NT2/D1 (cell line): ENCODE measurements at regions not wholly inside any gene's neighbourhood (a gene's known extent, or its start where the extent isn't known, plus 50 kb on each side); places are given as distances from the start of the nearest gene placed in this dataset.

Experiments used
- DNase-seq: peaks from one replicate; pipeline ENCODE4 v3.0.0-alpha.2; 2011; ENCODE audit warnings: low read depth, low spot score
- H3K27me3 ChIP-seq: 2 replicates; pipeline ENCODE4 v1.6.0; 2011; ENCODE audit warnings: mild to moderate bottlenecking; ENCODE audit not compliant: insufficient read length, insufficient read depth
- H3K36me3 ChIP-seq: 2 replicates; pipeline ENCODE4 v1.6.1; 2011; ENCODE audit warnings: mild to moderate bottlenecking, low read length, mixed read lengths; ENCODE audit not compliant: insufficient read depth, insufficient read length
- H3K4me1 ChIP-seq: 2 replicates; pipeline ENCODE4 v1.5.1; 2011; ENCODE audit not compliant: insufficient read depth, insufficient read length
- H3K4me3 ChIP-seq: 2 replicates; pipeline ENCODE4 v1.5.1; 2011; ENCODE audit warnings: low read depth; ENCODE audit not compliant: insufficient read length
- H3K9ac ChIP-seq: 2 replicates; pipeline ENCODE4 v1.6.0; 2011; ENCODE audit warnings: low read depth; ENCODE audit not compliant: insufficient read length
- H3K9me3 ChIP-seq: 2 replicates; pipeline ENCODE4 v1.5.1; 2011; ENCODE audit warnings: mild to moderate bottlenecking, low read length; ENCODE audit not compliant: insufficient read depth
- SUZ12 ChIP-seq: IDR thresholded peaks from 2 replicates; pipeline ENCODE4 v1.6.1; 2011; ENCODE audit not compliant: insufficient read length, insufficient read depth; ENCODE audit errors: extremely low read depth
- YY1 ChIP-seq: IDR thresholded peaks from 2 replicates; pipeline ENCODE4 v1.6.1; 2011; ENCODE audit not compliant: insufficient read length, insufficient read depth
- ZNF274 ChIP-seq: IDR thresholded peaks from 2 replicates; pipeline ENCODE4 v1.6.1; 2011; ENCODE audit warnings: mild to moderate bottlenecking, low read depth, low read length

DNA sequence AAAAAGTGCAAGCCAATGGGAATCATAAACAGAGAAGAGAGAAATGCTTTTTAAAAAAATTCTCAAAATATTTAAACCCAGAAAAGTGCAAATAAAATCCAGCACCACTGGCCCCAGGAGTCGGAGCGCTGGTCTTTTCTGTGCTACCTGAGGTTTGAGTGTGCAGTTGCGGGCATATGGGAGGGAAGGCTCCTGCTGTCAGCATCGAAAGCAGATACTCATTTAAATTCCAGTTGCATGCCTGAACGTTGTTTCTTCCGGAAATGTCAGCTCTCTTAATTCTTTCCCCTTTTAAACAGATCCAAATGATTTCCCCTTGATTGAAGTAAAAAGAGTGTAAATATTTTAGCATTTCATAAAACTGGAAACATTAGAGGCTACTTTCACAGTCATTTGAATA is 240.5 kb upstream of the GPR26 start:
- H3K4me3 ChIP-seq = no peak overlapping the region
- no peaks in the 10 kb centered on the region for H3K4me1 ChIP-seq
- no peak for DNase-seq
- no peaks in the 10 kb centered on the region for H3K36me3 ChIP-seq
- no peaks in the 10 kb centered on the region for H3K9me3 ChIP-seq
- H3K9ac ChIP-seq = no peak overlapping the region
- no peak for TF ChIP-seq SUZ12
- no peak for TF ChIP-seq ZNF274
- TF ChIP-seq YY1 = no peak
- H3K27me3 ChIP-seq = no peaks in the 10 kb centered on the region

DNA sequence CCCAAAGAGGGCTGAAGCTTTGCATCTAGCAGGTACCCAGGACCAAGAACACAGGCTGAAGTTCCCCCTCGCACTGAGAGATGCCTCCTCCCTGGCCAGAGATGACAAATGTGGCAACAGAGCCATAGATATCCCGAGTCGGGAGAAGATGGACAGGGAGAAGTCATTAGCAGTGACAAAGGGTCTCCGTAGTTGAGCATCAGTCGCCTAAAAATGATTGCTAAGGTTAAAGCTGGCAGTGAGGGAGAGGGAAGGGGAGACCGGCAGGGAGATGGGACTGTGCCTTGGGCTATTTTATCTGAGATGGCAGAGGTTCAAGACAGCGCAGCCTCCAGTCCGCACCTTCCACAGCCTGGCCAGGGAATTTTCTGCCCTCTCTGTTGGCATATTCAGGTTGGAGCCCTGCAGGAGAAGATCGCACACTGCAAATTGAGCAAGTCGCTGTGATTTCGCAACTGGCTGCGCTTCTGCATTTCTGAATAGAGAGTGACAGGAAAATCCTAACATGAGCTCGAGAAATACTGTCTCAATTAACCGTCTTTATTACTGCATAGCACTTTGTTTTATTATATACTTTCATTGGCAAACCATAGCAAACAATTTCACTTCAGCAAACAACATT is 238.9 kb upstream of the GPR26 start:
- no peak for DNase-seq
- Histone ChIP-seq H3K9ac (no peak overlapping the region), H3K27me3 (no peaks in the 10 kb centered on the region)

DNA sequence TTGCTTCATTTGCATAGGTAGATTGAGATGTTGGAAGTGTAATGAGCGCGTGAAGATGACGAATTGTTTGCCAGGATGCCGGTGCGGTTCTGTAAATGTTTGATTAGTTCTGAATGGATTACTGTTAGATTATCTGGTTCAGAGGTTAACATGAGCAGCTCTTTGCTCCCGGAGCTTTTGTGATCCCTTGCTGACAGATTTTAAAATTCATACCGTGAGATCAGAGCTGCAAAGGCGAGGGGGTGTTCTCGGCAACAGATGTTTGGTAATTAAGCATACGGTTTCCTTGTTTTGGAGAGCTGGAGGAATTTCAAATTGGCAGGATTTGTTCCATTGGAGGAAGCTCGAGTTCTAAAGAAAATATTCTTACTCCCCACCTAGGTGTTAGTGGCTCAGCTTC is 237.8 kb upstream of the GPR26 start:
- Histone ChIP-seq H3K9me3 (no peaks in the 10 kb centered on the region), H3K36me3 (no peaks in the 10 kb centered on the region), H3K4me3 (no peak overlapping the region), H3K4me1 (no peaks in the 10 kb centered on the region), H3K27me3 (no peaks in the 10 kb centered on the region), H3K9ac (no peak overlapping the region)
- no peak for DNase-seq
- TF ChIP-seq YY1 (no peak), ZNF274 (no peak), SUZ12 (no peak)

More for the DNA sequence above, 238.9 kb upstream of the GPR26 start:
- no peaks in the 10 kb centered on the region for H3K9me3 ChIP-seq
- no peaks in the 10 kb centered on the region for H3K36me3 ChIP-seq
- no peaks in the 10 kb centered on the region for H3K4me1 ChIP-seq
- TF ChIP-seq ZNF274 (no peak), YY1 (no peak), SUZ12 (no peak)
- no peak overlapping the region for H3K4me3 ChIP-seq

DNA sequence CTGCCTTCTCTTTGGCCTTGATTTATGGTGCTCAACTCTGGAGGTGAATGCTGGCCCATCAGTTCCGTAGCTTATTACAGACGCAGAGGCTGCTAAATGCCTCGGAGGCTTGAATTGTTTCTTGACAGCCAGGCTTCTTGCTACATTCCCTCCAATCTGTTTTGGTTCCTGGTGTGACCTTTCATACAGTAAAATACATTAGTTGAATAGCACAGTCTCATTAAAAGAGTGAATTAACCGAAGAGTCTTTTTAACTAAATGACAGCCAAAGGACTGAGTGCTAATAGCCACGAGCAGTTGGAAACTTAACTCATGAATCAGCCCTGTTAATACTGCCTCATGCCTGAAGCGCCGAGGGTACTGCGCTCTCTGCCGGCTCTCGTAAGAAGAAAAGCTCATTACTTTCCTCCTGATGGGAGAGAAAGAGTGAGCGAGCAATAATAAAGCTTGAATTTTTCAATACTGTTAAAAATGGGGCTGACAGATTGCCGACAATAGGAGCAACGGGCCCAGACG is 236.4 kb upstream of the GPR26 start:
- H3K27me3 ChIP-seq = no peaks in the 10 kb centered on the region
- TF ChIP-seq YY1 (no peak), SUZ12 (no peak), ZNF274 (no peak)

DNA sequence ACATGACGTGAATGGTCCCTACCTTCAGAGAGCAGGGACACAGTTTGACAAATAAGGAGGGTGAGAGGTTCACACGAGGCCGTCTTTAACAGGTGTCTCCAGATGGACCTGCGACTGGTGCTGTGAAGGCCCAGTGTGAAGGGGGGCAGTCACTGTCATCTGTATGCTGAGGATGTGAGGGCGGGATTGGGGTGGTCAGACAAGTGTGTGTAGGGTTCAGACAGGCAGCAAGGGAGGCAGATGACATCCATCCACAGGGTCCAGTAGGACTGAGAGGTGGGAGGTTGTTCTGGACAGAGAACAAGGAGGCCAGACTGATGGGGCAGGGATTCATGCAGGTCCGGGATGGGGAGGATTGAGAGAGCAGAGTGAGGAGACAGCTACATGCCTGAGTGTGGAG is 232.6 kb upstream of the GPR26 start:
- Histone ChIP-seq H3K9ac (no peak overlapping the region), H3K4me1 (no peaks in the 10 kb centered on the region), H3K4me3 (no peak overlapping the region), H3K36me3 (no peaks in the 10 kb centered on the region), H3K27me3 (no peaks in the 10 kb centered on the region), H3K9me3 (no peaks in the 10 kb centered on the region)
- no peak for DNase-seq
- TF ChIP-seq YY1 (no peak), SUZ12 (no peak), ZNF274 (no peak)

More for the DNA sequence above, 236.4 kb upstream of the GPR26 start:
- Histone ChIP-seq H3K4me1 (no peaks in the 10 kb centered on the region), H3K36me3 (no peaks in the 10 kb centered on the region), H3K9me3 (no peaks in the 10 kb centered on the region), H3K4me3 (no peak overlapping the region), H3K9ac (no peak overlapping the region)
- no peak for DNase-seq

DNA sequence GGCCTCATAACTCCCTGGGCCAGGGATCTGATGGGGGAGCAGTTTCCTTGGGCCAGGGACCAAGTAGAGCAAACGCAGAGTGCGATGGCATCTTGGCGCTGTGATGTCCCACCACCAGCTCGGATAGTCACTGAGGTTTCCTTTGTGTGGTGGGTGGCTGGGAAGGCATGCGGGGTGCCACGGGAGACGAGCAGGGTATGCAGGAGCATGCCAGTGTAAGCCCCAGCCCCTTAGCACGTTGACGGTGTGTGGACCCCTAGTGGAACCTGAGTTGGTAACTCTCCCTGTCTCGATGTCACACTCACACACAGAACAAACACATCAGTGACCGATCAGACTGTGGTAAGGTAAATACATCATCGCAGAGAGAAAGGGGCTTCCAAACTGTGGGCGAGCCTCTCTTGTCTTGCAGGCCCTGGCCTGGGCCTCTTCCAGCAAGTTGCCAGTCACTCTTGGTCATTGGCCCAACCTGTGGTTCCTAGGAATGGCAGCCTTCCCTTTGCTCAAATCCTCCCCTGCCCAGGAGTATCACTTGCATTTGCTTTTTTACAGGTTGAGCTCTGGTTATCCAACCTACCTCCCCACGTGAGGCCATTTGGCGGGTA is 231.6 kb upstream of the GPR26 start:
- Histone ChIP-seq H3K4me1 (no peaks in the 10 kb centered on the region), H3K36me3 (no peaks in the 10 kb centered on the region), H3K4me3 (no peak overlapping the region), H3K9ac (no peak overlapping the region), H3K9me3 (no peaks in the 10 kb centered on the region), H3K27me3 (no peaks in the 10 kb centered on the region)
- TF ChIP-seq SUZ12 (no peak), YY1 (no peak), ZNF274 (no peak)
- DNase-seq = no peak

DNA sequence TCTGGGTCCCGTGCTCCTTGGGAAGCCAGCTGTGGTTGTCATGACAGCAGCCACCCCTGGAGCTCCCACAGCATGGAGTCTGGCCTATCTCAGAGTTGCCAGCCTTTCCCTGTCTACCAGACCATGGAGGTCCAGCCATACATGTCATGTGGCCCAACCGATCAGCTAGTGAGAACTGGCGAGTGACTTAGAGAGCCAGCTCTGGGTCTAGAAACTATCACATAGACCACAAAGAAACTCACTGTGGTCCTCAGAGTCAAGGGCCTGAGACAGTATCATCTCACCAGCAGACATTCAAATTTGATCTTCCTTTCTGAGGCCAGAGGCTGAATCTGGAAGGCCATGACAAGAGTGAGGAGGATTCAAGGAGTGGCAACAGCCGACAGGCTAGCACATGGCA is 223.3 kb upstream of the GPR26 start:
- no peaks in the 10 kb centered on the region for H3K36me3 ChIP-seq
- H3K4me3 ChIP-seq = no peak overlapping the region
- H3K9ac ChIP-seq = no peak overlapping the region
- H3K9me3 ChIP-seq = no peaks in the 10 kb centered on the region
- no peak for TF ChIP-seq SUZ12
- DNase-seq = no peak
- no peaks in the 10 kb centered on the region for H3K27me3 ChIP-seq
- H3K4me1 ChIP-seq = no peaks in the 10 kb centered on the region

DNA sequence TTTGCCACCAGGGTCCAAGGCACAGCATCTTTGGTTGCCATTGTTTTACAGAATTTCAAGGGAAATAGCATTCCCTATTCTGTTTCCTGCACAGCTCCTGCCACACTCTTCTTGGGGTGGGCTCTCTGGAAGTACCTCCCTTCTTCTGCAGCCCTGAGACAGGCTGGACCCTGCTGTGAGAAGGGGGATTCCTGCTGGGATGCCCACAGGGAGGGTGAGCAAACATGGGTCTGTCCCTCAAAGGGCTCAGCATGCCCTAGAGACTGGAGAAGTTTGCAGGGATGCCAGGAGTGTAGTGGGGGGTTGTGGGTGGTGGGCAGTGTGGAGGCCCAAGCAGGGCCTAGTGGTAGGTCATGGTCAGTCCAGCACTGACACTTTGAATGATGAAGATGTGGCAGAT is 222.2 kb upstream of the GPR26 start:
- DNase-seq = no peak
- no peak overlapping the region for H3K9ac ChIP-seq
- no peaks in the 10 kb centered on the region for H3K4me1 ChIP-seq
- H3K27me3 ChIP-seq = no peaks in the 10 kb centered on the region
- no peak for TF ChIP-seq SUZ12
- TF ChIP-seq ZNF274 = no peak
- no peak for TF ChIP-seq YY1
- H3K4me3 ChIP-seq = no peak overlapping the region
- no peaks in the 10 kb centered on the region for H3K9me3 ChIP-seq
- no peaks in the 10 kb centered on the region for H3K36me3 ChIP-seq
